ENCODE measurements at regions not wholly inside any gene's neighbourhood (a gene's known extent, or its start where the extent isn't known, plus 50 kb on each side); places are given as distances from the start of the nearest gene placed in this dataset.

- TF ChIP-seq CTCF (conservative IDR thresholded peaks at IDR 0.05 in 1 of 2, IDR thresholded peaks at IDR 0.05 in 1 of 2; ENCODE audit: low read depth in 1 of 2, low read length in 2 of 2) (no peak), EZH2 (IDR thresholded peaks at IDR 0.05; ENCODE audit: low read length, missing control alignments) (no peak)
These were observed 107.2 kb upstream of the SHB start for GRCh38 chr9:38176251-38176650.
